HG03354 (cell line): ENCODE measurements at regions not wholly inside any gene's neighbourhood (a gene's known extent, or its start where the extent isn't known, plus 50 kb on each side); places are given as distances from the start of the nearest gene placed in this dataset.
"Not testable (repeated sequence)": the region's sequence is repeated elsewhere in the genome, so short reads cannot be mapped to it uniquely, and the experiment has no call there.

Source experiments
- ATAC-seq: cut with Tn5 transposase; IDR thresholded peaks from one replicate; pipeline ENCODE4 v1.9.1; 2021; ENCODE audit warnings: mild to moderate bottlenecking; ENCODE audit not compliant: unreplicated experiment, poor library complexity, severe bottlenecking

DNA sequence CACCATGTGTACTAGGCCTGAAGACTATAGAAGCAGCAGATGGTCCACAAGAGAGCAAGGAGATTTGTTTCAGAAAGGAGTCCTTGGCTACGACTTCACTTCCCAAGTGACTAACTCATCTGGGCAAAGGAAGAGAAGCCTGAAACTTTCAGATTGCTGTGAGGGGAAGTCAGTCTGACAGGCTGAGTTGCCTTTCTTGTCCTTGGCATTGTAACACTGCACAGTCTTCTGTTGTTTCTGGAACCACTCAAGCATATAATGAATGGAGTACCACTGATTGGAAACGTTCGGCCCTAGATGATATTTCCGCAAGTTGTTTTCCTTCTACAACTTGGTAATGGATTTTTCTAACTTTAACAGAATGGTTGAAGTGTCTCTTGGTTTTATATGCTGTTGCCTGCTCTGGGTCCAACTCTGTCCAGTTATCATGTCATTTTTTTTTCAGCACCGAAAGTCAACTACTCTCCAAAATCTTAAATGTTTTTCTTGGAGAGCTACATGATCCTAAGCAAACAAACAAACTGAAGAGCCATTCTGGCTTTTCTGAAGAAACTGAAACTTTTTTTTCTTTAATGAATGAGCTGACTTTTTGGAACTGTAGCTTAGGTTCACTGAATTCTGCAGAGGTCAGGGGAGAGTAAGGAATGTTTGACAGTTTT, 685.7 kb downstream of the MECOM start:
- ATAC-seq: no peak

DNA sequence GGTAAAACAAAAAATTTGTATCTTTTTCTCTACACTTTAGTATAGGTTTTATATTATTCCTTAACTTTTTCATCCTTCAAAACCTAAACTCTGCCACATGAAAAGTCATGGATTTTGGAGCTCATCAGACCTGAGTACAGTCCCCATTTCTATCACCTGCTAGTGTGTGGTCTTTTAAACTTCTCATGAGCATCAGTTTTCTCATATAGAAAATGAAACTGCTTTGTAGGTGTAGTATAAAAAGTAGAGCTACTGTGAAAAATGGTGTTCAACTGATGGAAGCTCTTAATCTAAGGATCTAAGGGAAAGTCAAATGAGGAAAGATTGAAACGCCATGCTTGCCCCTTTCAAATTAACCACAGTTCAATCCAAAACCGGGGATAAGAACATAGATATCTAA, 686.5 kb downstream of the MECOM start:
- ATAC-seq: no peak

DNA sequence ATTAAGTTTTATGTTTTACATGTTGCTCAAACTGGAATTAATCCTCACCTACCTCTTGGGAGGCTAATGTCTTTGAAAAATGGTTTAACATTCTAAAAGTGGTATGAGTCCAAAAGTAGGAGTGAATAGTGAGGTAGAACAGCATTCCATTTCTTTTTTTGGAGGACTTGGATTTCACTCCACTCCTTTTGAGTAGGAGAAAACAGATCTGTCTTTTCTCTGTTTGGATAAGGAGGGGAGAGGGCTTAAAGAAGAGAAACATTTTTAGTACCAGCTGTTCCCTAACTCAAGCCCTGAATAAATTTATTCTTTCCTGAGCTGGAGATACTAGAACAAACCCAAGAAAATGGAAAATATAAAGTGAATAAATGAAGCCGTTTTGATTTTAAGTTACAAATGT, 687.9 kb downstream of the MECOM start:
- ATAC-seq: no peak

DNA sequence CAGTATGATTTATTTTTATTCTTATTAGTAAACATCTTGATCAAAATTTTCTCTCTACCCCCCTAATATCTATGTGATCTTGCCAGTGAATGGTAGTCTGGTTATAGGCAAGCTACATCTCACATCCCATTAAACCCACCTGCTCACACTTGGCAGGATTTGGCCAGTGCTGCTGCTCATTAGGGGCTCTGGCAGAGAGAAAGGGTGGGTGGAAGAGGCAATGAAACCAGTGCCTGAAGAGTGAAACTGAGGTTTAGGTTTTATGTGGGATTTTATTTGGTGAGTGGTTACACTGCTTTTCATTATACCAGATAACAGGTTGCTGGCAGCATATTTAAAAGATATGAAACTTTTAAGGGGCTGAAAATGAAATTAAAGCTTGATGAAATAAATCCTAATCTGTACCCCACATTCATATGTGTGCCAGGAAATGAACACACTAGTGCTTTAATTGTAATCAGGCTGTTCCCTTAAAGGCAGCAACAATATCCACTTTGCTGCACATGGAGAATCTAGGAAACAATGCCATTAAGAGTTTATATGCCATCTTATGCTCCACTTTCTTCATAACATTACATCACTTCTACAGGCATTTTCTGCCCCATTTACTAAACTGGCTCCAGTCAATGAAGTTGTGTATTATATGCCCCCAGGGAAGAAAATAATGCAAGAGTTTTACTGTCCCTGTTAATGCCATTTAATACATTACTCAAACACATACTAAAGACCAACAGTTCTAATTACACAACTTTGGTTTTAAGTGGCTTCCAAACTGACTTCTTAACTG, 688.7 kb downstream of the MECOM start:
- ATAC-seq: no peak

DNA sequence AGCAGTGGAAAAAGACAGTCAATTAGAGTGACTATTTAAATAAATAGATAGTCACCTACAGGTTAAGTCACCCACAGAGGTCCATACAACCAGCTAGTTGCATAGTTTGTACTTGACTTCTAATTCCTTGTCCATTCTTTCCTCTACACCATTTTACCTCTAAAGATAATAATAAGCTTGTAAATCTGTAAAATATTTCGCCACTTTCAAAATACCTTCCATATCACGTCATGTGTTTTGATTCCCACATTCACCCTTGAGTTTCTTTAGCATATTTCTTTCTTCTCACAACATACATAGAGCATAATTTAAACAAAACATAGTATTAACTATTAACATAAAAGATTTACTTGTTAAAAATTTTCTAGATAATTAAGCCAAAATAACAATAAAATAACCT, 689.6 kb downstream of the MECOM start:
- no peak for ATAC-seq

GRCh38 chr3:168973206-168973605, 690.3 kb downstream of the MECOM start:
- no peak for ATAC-seq

DNA sequence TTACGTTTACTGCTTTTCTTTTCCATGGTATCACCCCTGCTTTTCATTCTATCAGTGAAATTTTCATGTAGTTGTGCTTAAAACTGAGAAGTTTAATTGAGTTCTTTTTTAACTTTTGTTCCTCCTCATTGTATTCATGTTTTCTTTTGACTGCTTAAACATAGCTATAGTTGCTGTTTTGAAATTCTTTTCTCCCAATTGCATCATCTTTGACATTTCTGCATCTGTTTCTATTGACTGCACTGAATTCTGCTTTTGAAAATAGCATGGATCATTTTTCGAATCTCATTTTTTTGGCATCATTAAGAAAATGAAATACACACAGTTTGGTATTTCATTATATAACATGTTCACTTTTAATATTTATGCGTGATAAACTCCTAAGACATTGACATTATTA, 694.9 kb downstream of the MECOM start:
- no peak for ATAC-seq

DNA sequence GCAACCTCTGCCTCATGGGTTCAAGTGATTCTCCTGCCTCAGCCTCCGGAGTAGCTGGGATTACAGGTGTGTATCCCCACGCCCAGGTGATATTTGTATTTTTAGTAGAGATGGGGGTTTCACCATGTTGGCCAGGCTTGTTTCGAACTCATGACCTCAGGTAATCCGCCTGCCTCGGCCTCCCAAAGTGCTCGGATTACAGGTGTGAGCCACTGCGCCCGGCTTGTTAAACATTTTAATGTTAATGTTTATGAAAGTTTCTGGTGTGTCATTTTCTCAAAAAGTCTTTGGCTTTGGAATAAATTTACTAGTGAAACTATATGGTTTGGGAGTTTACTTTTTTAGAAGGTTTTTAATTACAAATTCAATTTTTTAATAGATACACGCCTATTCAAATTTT, 698.8 kb downstream of the MECOM start:
- ATAC-seq: no peak

- no peak for ATAC-seq
Measured at GRCh38 chr3:168961271-168961670, 702.2 kb downstream of the MECOM start.

DNA sequence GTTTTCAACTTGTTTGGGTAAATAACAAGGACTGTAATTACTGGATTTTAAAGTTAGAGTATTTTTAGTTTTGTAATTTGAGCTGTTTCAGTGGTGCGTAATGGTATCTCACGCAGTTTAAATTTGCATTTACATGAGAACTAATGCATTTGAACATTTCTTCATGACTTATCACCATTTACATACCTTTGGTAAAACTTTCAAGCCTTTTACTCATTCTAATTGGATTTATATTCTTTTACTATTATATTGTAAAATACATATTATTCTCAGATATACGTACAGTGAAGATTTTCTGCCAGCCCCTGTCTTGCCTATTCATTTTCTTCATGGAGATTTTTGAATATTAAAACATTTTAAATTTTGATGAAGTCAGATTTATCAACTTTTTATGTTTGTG, 703.8 kb downstream of the MECOM start:
- no peak for ATAC-seq

- ATAC-seq: no peak
Measured at GRCh38 chr3:168958466-168958865, 705.0 kb downstream of the MECOM start.

DNA sequence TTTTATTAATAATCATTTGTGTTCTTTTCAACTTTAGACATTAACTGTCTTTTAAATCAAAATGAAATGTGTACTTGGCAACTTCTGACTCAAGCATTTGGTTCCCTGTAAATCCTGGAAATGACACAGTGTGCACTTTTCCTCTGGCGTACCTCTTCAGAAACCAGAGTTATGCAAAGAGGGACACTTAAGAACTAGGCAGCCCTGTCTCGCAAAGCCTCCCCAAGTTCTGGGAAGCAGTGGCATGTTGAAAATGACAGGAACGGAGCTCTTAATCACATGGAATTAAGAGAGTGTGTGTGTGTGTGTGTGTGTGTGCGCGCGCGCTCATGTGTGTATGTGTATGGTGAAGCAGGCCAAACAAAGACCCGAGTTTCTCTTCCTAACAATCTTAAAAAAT, 707.4 kb downstream of the MECOM start:
- ATAC-seq: no peak

GRCh38 chr3:168952551-168952950, 711.0 kb downstream of the MECOM start:
- ATAC-seq: no peak

GRCh38 chr3:168951884-168952283, 711.6 kb downstream of the MECOM start:
- ATAC-seq: no peak

DNA sequence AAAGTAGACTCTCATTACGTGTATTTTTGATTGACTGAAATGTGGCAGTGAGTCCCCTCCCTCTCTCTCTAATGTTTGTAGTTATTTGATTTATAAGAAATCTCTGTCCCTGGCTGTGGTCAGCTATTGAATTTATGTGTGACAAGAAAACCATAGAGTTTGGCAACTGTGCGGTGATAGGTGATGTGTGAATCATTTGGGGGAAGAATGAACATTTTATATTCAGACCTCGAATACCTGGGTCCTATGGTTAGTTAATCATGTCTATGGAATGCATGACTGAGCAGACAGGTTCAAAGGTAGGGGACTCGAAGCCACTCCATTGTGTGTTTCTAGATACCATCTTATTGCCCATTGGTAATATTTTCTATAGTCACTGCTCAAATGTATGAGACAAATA, 712.1 kb downstream of the MECOM start:
- no peak for ATAC-seq

DNA sequence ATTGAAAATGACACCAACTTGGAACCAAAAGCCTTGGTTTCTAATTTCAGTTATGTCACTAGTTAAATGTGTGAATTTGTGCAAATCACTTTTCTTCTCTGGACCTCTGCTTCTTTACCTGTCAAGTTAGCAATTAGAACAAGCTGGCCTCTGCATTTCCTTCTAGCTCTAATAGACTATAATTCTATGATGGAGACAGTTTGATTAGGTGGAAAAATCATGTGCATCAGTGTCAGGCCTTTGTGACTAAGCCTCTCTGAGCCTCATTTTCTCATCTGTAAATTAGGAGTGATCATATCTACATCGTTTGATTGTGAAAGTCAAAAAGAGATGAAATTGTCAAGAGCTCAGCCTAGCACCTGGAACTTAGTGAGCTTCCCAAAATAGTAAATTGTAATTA, 712.9 kb downstream of the MECOM start:
- no peak for ATAC-seq

DNA sequence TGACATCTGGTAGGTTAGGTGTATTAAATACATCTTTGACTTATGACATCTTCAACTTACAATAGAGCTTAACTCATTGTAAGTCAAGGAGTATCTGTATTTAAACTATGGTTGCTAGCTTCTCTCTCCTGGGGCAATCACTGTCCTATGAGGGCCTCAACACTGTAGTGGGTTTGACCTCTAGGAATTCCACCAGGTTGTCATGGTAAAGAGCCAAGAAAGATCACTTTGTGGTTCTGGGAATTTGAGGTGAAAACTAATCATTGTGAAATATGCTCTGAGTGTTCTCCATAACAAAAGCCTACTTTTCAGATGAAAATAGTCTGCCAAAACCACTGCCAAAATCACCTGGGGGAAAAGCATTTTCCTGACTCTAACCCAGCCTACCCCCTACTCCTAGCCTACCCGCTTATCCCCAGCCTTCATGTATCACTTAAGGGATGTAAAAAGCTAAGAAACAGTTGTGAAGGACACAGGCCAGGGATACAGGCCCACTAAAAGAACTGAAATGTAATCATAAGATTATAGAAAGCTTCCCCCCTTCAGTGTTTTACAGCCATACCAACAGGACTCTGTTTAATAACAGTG, 723.8 kb downstream of the MECOM start:
- ATAC-seq: no peak

GRCh38 chr3:168933614-168934013, 729.9 kb downstream of the MECOM start:
- ATAC-seq: no peak

DNA sequence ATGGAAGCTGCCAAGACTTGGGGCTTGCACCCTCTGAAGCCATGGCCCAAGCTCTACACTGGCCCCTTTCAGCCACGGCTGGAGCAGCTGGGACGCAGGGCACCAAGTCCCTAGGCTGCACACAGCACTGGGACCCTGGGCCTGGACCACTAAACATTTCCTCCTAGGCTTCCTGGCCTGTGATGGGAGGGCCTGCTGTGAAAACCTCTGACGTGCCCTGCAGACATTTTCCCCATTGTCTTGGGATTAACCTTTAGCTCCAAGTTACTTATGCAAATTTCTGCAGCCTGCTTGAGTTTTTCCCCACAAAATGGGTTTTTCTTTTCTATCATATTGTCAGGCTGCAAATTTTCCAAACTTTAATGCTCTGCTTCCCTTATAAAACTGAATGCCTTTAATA, 733.5 kb downstream of the MECOM start:
- ATAC-seq: not testable (repeated sequence)

GRCh38 chr3:168926426-168926825, 737.1 kb downstream of the MECOM start:
- no peak for ATAC-seq

DNA sequence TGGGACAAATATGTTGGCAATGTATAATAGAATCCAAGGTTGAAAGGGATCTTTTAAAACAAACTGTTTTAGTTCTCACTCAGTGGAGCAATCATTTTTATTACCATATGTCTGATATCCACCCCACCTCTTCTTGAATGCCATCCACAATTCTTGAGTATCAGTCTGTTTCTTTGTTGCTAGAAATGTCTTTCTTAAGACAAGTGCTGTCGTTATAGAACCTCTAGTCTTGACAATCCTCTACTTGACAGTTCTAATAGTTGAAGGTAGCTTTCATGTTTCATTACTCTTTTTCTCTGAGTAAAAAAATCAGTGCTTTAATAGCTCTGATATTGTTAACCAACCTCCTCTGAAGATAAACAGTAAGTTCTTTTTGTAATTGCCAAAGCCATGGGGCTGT, 737.9 kb downstream of the MECOM start:
- no peak for ATAC-seq
